HUES64 (cell line): ENCODE measurements at regions not wholly inside any gene's neighbourhood (a gene's known extent, or its start where the extent isn't known, plus 50 kb on each side); places are given as distances from the start of the nearest gene placed in this dataset.
"Not testable (repeated sequence)": the region's sequence is repeated elsewhere in the genome, so short reads cannot be mapped to it uniquely, and the experiment has no call there.

ENCODE experiments used
- H3K27ac ChIP-seq: 2 replicates; pipeline ENCODE4 v1.7.0; 2013; ENCODE audit warnings: low read depth, low read length, inconsistent platforms
- H3K27me3 ChIP-seq: 2 replicates; pipeline ENCODE4 v1.6.1; 2013; ENCODE audit warnings: mild to moderate bottlenecking, low read length; ENCODE audit not compliant: insufficient read depth
- H3K36me3 ChIP-seq: 2 replicates; pipeline ENCODE4 v1.6.1; 2013; ENCODE audit warnings: mild to moderate bottlenecking, low read length; ENCODE audit not compliant: insufficient read depth
- H3K4me1 ChIP-seq: 2 replicates; pipeline ENCODE4 v1.6.1; 2013; ENCODE audit warnings: mild to moderate bottlenecking, low read length, moderate library complexity; ENCODE audit not compliant: insufficient read depth
- H3K4me3 ChIP-seq: 2 replicates; pipeline ENCODE4 v1.5.1; 2013; ENCODE audit warnings: mild to moderate bottlenecking, low read length, moderate library complexity
- H3K9ac ChIP-seq: 2 replicates; pipeline ENCODE4 v1.6.1; 2013; ENCODE audit warnings: mild to moderate bottlenecking, low read depth, low read length
- H3K9me3 ChIP-seq: 2 replicates; pipeline ENCODE4 v1.6.1; 2013; ENCODE audit warnings: low read depth, low read length; ENCODE audit not compliant: insufficient read depth
- WGBS: fragments of 150-250, 120-280 bp; methylation state at CpG from one replicate; pipeline ENCODE4 v1.1.7; 2013; ENCODE audit warnings: missing lambda C conversion rate; 5-methylcytosine and 5-hydroxymethylcytosine counted together

GRCh38 chr22:11622774-11623173 lies 3905.2 kb upstream of the OR11H1 start:
- H3K9me3 ChIP-seq: peaks cover 85% of the 10 kb centered on the region
- not testable (repeated sequence) for H3K27ac ChIP-seq, H3K27me3 ChIP-seq, H3K9ac ChIP-seq, H3K4me1 ChIP-seq, H3K4me3 ChIP-seq, H3K36me3 ChIP-seq
- WGBS: 90% methylated on average over 9 of the region's 9 CpGs

DNA sequence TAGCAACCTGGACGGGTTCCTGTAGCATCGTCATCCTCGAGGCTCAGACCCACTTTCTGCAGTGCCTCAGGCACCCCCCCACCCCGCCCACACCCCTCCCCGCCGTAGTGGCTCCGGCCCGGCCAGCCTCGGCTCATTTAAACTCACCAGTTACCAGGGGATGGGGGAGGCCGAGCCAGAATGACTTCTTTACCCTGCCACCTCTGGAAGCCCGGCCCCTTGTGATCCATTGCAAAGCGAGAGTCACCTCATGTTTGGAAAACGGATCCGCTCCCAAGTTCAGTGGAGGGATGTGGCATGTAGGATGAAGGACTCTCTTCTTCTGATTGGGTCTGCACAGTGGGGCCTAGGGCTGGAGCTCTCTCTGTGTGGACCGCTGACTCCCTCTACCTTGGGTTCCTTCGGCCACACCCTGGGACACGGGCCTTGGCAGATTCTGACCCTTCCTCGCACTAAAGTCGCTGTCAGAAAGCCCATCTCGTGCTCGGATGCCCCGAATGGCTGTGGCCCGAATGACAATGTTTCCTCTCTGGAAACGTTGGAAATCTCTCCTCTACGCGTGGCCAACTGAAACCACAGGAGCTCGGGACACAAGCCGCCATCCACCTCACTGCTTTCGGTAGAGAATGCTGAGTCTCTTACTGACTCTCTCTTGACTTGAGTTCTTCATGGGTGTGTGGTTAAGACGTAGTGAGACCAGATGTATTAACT lies 3902.1 kb upstream of the OR11H1 start:
- H3K36me3 ChIP-seq, H3K4me1 ChIP-seq, H3K9ac ChIP-seq, H3K27me3 ChIP-seq, H3K27ac ChIP-seq, H3K4me3 ChIP-seq: not testable (repeated sequence)
- WGBS: 88% methylated on average over 30 of the region's 30 CpGs
- peaks cover 89% of the 10 kb centered on the region for H3K9me3 ChIP-seq

DNA sequence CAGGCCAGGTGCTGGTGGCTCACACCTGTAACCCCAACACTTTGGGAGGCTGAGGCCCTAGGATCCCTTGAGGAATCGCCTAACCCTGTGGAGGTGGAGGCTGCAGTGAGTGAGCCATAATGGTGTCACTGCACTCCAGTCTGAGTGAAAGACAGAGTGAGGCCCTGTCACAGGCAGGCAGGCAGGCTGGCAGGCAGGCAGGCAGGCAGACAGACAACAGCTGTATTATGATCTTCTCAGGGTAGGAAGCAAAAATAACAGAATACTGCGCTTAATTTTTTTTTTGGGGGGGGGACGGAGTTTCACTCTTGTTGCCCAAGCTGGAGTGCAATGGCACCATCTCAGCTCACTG lies 3901.6 kb upstream of the OR11H1 start:
- no peak overlapping the region for H3K27ac ChIP-seq
- no peaks in the 10 kb centered on the region for H3K4me1 ChIP-seq
- no peak overlapping the region for H3K9ac ChIP-seq
- WGBS: 90% methylated on average over 3 of the region's 3 CpGs
- H3K4me3 ChIP-seq: no peak overlapping the region
- H3K9me3 ChIP-seq: peaks cover 87% of the 10 kb centered on the region
- no peaks in the 10 kb centered on the region for H3K36me3 ChIP-seq
- H3K27me3 ChIP-seq: no peaks in the 10 kb centered on the region

DNA sequence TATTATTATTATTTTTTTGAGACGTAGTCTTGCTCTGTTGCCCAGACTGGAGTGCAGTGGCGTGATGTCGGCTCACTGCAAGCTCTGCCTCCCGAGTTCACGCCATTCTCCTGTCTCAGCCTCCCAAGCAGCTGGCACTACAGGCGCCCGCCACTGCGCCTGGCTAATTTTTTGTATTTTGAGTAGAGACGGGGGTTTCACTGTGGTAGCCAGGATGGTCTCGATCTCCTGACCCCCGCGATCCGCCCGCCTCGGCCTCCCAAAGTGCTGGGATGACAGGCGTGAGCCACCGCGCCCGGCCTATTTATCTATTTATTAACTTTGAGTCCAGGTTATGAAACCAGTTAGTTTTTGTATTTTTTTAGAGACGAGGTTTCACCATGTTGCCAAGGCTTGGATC lies 3901.0 kb upstream of the OR11H1 start:
- H3K36me3 ChIP-seq, H3K27ac ChIP-seq, H3K27me3 ChIP-seq, H3K4me1 ChIP-seq, H3K4me3 ChIP-seq, H3K9ac ChIP-seq: not testable (repeated sequence)
- 93% methylated on average over 20 of the region's 20 CpGs for WGBS
- H3K9me3 ChIP-seq: peaks cover 81% of the 10 kb centered on the region

DNA sequence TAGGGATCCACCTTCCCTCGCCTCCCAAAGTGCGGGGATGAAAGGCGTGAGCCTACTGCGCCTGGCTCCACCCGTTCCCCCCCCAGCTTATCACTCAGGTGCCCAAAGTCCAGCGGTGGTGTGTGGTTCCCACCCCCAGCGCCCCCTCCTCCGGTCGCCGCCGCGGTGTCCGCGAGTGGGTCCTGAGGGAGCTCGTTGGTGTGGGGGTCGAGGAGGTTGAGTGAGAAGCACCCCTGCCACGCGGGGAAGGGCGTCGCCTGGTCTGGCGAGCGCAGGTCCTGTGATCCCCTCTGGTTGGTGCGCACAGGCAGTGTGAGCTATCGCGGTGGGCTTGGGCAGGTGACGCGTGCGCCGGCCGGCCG lies 3900.6 kb upstream of the OR11H1 start:
- H3K36me3 ChIP-seq: no peaks in the 10 kb centered on the region
- H3K9ac ChIP-seq: no peak overlapping the region
- H3K27ac ChIP-seq: no peak overlapping the region
- H3K9me3 ChIP-seq: peaks cover 77% of the 10 kb centered on the region
- no peaks in the 10 kb centered on the region for H3K4me1 ChIP-seq
- H3K27me3 ChIP-seq: no peaks in the 10 kb centered on the region
- no peak overlapping the region for H3K4me3 ChIP-seq
- WGBS: 93% methylated on average over 31 of the region's 31 CpGs

DNA sequence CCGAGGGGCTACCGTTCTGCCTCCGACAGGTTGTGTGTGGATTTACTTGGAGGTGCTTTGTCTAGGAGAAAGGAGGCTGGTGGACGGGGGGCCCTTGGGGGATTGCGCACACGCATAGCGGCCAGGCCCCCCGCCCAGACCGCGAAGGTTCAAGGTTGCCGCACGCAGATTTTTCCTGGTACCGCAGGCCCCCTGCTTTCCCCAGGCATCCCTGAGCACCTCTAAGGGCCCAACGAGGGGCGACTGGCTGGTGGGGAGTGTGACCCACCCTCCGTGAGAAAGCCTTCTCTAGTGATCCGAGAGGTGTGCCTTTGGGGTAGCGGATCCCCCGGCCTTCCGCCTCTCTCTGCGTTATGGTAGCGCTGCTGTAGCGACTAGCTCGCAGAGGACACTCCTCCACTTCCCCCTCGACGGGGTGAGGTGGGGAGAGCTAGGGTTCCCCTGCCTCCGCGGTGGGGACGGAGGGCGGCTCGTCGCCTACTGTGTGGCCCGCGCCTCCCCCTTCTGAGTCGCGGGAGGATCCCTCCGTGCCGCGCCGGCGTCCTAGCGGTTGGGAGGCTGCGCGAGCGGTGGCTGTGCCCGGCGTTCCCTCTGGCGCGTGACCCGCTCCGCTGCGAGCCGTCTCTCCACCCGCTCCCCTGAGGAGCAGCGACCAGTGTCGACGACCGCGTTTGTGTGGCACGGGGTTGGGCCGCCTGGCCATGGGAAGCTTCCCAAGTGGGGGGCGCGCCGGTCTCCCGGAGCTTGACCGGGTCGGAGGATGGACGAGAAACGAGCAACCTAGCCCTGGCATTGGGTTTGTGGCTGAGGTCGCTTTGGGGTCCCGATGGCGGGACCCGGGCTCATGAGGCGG lies 3900.0 kb upstream of the OR11H1 start:
- Histone ChIP-seq H3K27ac (no peak overlapping the region), H3K9ac (no peak overlapping the region), H3K4me3 (no peak overlapping the region), H3K27me3 (no peaks in the 10 kb centered on the region), H3K9me3 (peaks cover 71% of the 10 kb centered on the region), H3K36me3 (no peaks in the 10 kb centered on the region), H3K4me1 (no peaks in the 10 kb centered on the region)
- WGBS: 95% methylated on average over 74 of the region's 74 CpGs

DNA sequence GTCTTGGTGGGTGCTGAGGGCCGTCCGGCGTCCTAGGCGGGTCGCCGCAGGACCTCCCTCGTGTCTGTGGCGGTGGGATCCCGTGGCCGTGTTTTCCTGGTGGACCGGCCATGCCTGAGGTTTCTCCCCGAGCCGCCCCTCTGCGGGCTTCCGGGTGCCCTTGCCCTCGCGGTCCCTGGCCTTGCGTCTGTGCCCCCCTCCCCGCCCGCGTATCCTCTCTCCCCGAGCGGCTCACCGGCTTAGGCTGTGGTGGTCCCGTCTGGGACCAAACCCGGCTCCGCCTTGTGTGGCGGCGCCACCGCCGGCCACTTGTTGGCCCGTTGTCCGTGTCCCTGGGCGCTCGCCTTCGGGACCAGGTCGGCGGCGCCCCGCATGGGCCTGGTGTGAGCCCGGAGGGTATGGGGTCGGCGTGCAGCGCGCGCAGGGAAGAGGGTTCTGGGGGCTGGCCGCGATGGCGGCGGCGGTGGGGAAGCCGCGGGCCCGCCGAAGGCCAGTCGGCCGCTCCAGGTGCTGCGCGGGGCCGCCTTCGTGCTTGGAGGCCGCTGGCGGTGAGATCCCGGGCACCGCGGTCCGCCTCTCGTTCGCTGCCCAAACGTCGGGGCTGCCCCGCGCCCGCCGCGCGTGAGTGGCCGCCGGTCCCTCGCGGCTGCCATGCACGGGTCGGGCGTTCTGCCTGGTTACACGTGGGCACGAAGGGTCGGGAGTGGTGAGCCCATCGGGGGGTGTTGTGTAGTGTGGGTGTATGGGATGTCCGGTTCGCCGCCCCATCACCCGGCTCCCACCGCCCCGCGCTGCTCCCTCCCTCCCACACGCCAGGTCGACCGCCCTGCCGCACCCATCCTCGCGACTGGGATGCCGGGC lies 3899.1 kb upstream of the OR11H1 start:
- H3K36me3 ChIP-seq: no peaks in the 10 kb centered on the region
- no peaks in the 10 kb centered on the region for H3K27me3 ChIP-seq
- H3K4me1 ChIP-seq: no peaks in the 10 kb centered on the region
- WGBS: 94% methylated on average over 102 of the region's 102 CpGs
- no peak overlapping the region for H3K27ac ChIP-seq
- no peak overlapping the region for H3K4me3 ChIP-seq
- H3K9ac ChIP-seq: no peak overlapping the region
- H3K9me3 ChIP-seq: peaks cover 64% of the 10 kb centered on the region

GRCh38 chr22:11629661-11630385 lies 3898.2 kb upstream of the OR11H1 start:
- peaks cover 55% of the 10 kb centered on the region for H3K9me3 ChIP-seq

DNA sequence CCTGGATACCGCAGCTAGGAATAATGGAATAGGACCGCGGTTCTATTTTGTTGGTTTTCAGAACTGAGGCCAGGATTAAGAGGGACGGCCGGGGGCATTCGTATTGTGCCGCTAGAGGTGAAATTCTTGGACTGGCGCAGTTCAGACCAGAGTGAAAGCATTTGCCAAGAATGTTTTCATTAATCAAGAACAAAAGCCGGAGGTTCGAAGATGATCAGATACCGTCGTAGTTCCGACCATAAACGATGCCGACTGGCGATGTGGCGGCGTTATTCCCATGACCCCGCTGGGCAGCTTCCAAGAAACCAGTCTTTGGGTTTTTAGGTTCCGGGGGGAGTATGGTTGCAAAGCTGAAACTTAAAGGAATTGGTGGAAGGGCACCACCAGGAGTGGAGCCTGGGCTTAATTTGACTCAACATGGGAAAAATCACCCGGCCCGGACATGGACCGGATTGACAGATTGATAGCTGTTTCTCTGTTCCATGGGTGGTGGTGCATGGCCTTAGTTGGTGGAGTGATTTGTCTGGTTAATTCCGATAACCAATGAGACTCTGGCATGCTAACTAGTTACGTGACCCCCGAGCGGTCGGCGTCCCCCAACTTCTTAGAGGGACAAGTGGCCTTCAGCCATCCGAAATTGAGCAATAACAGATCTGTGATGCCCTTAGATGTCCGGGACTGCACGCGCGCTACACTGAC lies 3897.5 kb upstream of the OR11H1 start:
- H3K4me1 ChIP-seq, H3K27me3 ChIP-seq, H3K36me3 ChIP-seq, H3K9ac ChIP-seq, H3K4me3 ChIP-seq, H3K27ac ChIP-seq: not testable (repeated sequence)
- WGBS: 95% methylated on average over 34 of the region's 34 CpGs
- peaks cover 51% of the 10 kb centered on the region for H3K9me3 ChIP-seq

More at GRCh38 chr22:11629661-11630385, 3898.2 kb upstream of the OR11H1 start:
- Histone ChIP-seq H3K4me3 (peak overlapping the region; percentile 13; the same call in 1 of the 2 replicates), H3K9ac (no peak overlapping the region), H3K4me1 (no peaks in the 10 kb centered on the region), H3K36me3 (no peaks in the 10 kb centered on the region), H3K27me3 (no peaks in the 10 kb centered on the region), H3K27ac (no peak overlapping the region)
- WGBS: 91% methylated on average over 35 of the region's 35 CpGs
